Spleen (tissue), 11 donors: ENCODE measurements at regions not wholly inside any gene's neighbourhood (a gene's known extent, or its start where the extent isn't known, plus 50 kb on each side); places are given as distances from the start of the nearest gene placed in this dataset.

Source experiments
- DNase-seq: peaks from one replicate; pipeline ENCODE4 v3.0.0-alpha.2; 2020
- H3K27ac ChIP-seq, 8 donors: fragments of 200-600 bp; sonication (generic) in 7 of 8; 1 replicate in 4 of 8; 2 replicates in 4 of 8; pipeline versions ENCODE4 v1.5.0 to v1.8.0; 2016 to 2021; ENCODE audit warnings: inconsistent platforms in 4 of 8, mild to moderate bottlenecking in 4 of 8, moderate library complexity in 1 of 8
- H3K27me3 ChIP-seq, 7 donors: fragments of 200-600 bp; sonication (generic) in 6 of 7; replicated peaks in 1 of 7; 1 replicate in 4 of 7; 2 replicates in 3 of 7; pipeline versions ENCODE4 v1.5.0 to v1.8.0; 2016 to 2021; ENCODE audit warnings: inconsistent platforms in 3 of 7, mild to moderate bottlenecking in 1 of 7
- H3K36me3 ChIP-seq, 6 donors: fragments of 200-600 bp; sonication (generic) in 5 of 6; 1 replicate in 4 of 6; 2 replicates in 2 of 6; pipeline versions ENCODE4 v1.5.0 to v1.8.0; 2016 to 2021; ENCODE audit warnings: inconsistent platforms in 2 of 6
- H3K4me1 ChIP-seq, 6 donors: fragments of 200-600 bp; sonication (generic) in 5 of 6; 1 replicate in 3 of 6; 2 replicates in 3 of 6; pipeline versions ENCODE4 v1.5.0 to v1.8.0; 2016 to 2021; ENCODE audit warnings: inconsistent platforms in 3 of 6
- H3K4me3 ChIP-seq, 8 donors: fragments of 200-600 bp; sonication (generic) in 7 of 8; 1 replicate in 4 of 8; 2 replicates in 4 of 8; pipeline versions ENCODE4 v1.5.0 to v1.8.0; 2016 to 2021; ENCODE audit warnings: inconsistent platforms in 4 of 8, mild to moderate bottlenecking in 4 of 8, moderate library complexity in 2 of 8
- H3K9me3 ChIP-seq, 8 donors: fragments of 200-600 bp; sonication (generic) in 7 of 8; 1 replicate in 4 of 8; 2 replicates in 4 of 8; pipeline versions ENCODE4 v1.5.0 to v1.8.0; 2016 to 2021; ENCODE audit warnings: inconsistent platforms in 4 of 8
- CTCF ChIP-seq, 11 experiments: fragments of 200-600 bp in 7 of 11; fragments of 450-650 bp in 4 of 11; sonication (generic) in 4 of 11; IDR thresholded peaks in 8 of 11; conservative IDR thresholded peaks in 3 of 11; 1 replicate in 7 of 11; 2 replicates in 4 of 11; pipeline versions ENCODE4 v1.4.0 to v1.8.0; 2016 to 2021; ENCODE audit warnings: antibody characterized with exemption in 11 of 11, inconsistent platforms in 4 of 11, mild to moderate bottlenecking in 1 of 11
- POLR2A ChIP-seq, 3 donors: fragments of 450-650 bp; IDR thresholded peaks; one replicate each; pipeline ENCODE4 v1.5.1; 2017; ENCODE audit warnings: antibody characterized with exemption in 3 of 3, mild to moderate bottlenecking in 1 of 3
- POLR2AphosphoS5 ChIP-seq, 3 donors: sonication (generic); formaldehyde crosslinking; IDR thresholded peaks; one replicate each; pipeline ENCODE4 v1.5.1; 2017; ENCODE audit warnings: antibody characterized with exemption in 3 of 3
- WGBS, 5 donors: extraction: QIAGEN DNeasy Blood & Tissue Kit in 3 of 5; methylation state at CpG; one replicate each; pipeline versions ENCODE4 v1.1.5 to v1.1.7; 2013 to 2018; 5-methylcytosine and 5-hydroxymethylcytosine counted together
- intact Hi-C: fragments of 100-400 bp; cut with DNase I; formaldehyde crosslinking; loops from one replicate; pipeline ENCODE4 v1.15.0; 2023; ENCODE audit warnings: low total_unique reads
- donor health status: healthy with polysubstance abuse.
- donor health status: DM: no; HTN: no; CAD: no; lungs with moderate emphysema.
- donor health status: DM: no; HTN: no; CAD: no.
- donor health status: Bipolar disorder and iron deficiency.
- donor health status: healthy.
- donor health status: DM: no; HTN: no; CAD: no.
- donor health status: DM: yes; HTN: yes; CAD: no.

- Histone ChIP-seq H3K4me3 (no peak overlapping the region), H3K4me1 (no peaks in the 10 kb centered on the region), H3K27me3 (no peaks in the 10 kb centered on the region), H3K27ac (peak overlapping the region in 1 of 8 donors; percentile 29), H3K36me3 (no peaks in the 10 kb centered on the region), H3K9me3 (no peaks in the 10 kb centered on the region)
- no peak for DNase-seq
- TF ChIP-seq POLR2A (IDR thresholded peaks at IDR 0.05) (no peak), POLR2AphosphoS5 (IDR thresholded peaks at IDR 0.05) (no peak), CTCF (IDR thresholded peaks at IDR 0.05 in 8 of 11, conservative IDR thresholded peaks at IDR 0.05 in 3 of 11) (no peak)
- intact Hi-C loops: no loop called here
- 35 to 78% (median 66%) methylated on average over 2 of the region's 2 CpGs for WGBS, 5 donors
These were observed 178.8 kb upstream of the FRMD6 start for GRCh38 chr14:51472881-51473280.

- DNase-seq: no peak
- TF ChIP-seq POLR2A (IDR thresholded peaks at IDR 0.05): no peak
- TF ChIP-seq CTCF (IDR thresholded peaks at IDR 0.05 in 8 of 11, conservative IDR thresholded peaks at IDR 0.05 in 3 of 11): no peak
- no peak for TF ChIP-seq POLR2AphosphoS5 (IDR thresholded peaks at IDR 0.05)
- Histone ChIP-seq H3K4me3 (no peak overlapping the region), H3K4me1 (no peaks in the 10 kb centered on the region), H3K27ac (peak overlapping the region in 1 of 8 donors; percentile 29), H3K27me3 (no peaks in the 10 kb centered on the region), H3K9me3 (no peaks in the 10 kb centered on the region), H3K36me3 (no peaks in the 10 kb centered on the region)
- intact Hi-C loops: no loop called here
- WGBS, 5 donors: 72 to 88% (median 86%) methylated on average over 4 of the region's 4 CpGs
These were observed 178.4 kb upstream of the FRMD6 start for GRCh38 chr14:51473351-51473750.

- intact Hi-C loops: no loop called here
- WGBS, 5 donors: 78 to 85% (median 81%) methylated on average over 6 of the region's 6 CpGs
- Histone ChIP-seq H3K9me3 (no peaks in the 10 kb centered on the region), H3K4me3 (no peak overlapping the region), H3K4me1 (no peaks in the 10 kb centered on the region), H3K36me3 (no peaks in the 10 kb centered on the region), H3K27ac (no peak overlapping the region), H3K27me3 (no peaks in the 10 kb centered on the region)
- no peak for DNase-seq
- no peak for TF ChIP-seq POLR2A (IDR thresholded peaks at IDR 0.05)
- TF ChIP-seq POLR2AphosphoS5 (IDR thresholded peaks at IDR 0.05): no peak
- TF ChIP-seq CTCF (IDR thresholded peaks at IDR 0.05 in 8 of 11, conservative IDR thresholded peaks at IDR 0.05 in 3 of 11): no peak
These were observed 177.7 kb upstream of the FRMD6 start for GRCh38 chr14:51473808-51474565.

- H3K9me3 ChIP-seq: no peaks in the 10 kb centered on the region
- intact Hi-C loops: no loop called here
These were observed 176.9 kb upstream of the FRMD6 start for GRCh38 chr14:51474854-51475253.

More at GRCh38 chr14:51474854-51475253, 176.9 kb upstream of the FRMD6 start:
- Histone ChIP-seq H3K36me3 (no peaks in the 10 kb centered on the region), H3K4me3 (no peak overlapping the region), H3K27ac (no peak overlapping the region), H3K27me3 (no peaks in the 10 kb centered on the region), H3K4me1 (no peaks in the 10 kb centered on the region)
- no peak for DNase-seq
- TF ChIP-seq POLR2AphosphoS5 (IDR thresholded peaks at IDR 0.05): no peak
